Stimulated activated CD4-positive, alpha-beta T cell treated with anti-CD3 and anti-CD28 coated beads, Interleukin-12 subunit alpha, Interleukin-12 subunit beta, amount 100 ng/mL, for 48 hours (primary cell): ENCODE measurements at regions not wholly inside any gene's neighbourhood (a gene's known extent, or its start where the extent isn't known, plus 50 kb on each side); places are given as distances from the start of the nearest gene placed in this dataset.

Experiments used
- DNase-seq, 3 donors: peaks; one replicate each; pipeline ENCODE4 v3.0.0-alpha.2; 2020; ENCODE audit warnings: low read depth in 2 of 3, low spot score in 1 of 3

DNA sequence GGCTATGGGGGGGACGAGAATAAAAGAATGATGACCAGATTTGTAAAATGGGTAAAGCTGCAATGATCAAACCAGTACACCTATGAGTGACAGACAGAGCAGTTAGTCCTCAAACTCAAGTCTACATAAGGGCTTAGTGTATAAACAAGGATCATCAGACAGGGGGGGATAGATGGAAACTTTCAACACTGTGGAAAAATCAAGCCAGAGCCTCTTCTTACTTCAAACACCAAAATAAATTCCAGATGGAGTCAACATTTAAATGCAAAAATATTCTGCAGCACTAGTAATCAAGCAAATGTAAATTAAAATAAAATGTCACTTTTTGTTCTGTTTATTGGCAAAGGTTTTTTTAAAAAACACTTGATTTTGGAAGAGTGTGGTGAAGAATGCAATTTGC is 205.9 kb upstream of the RGMA start:
- no peak for DNase-seq

GRCh38 chr15:93294066-93294465 is 205.1 kb upstream of the RGMA start:
- no peak for DNase-seq

DNA sequence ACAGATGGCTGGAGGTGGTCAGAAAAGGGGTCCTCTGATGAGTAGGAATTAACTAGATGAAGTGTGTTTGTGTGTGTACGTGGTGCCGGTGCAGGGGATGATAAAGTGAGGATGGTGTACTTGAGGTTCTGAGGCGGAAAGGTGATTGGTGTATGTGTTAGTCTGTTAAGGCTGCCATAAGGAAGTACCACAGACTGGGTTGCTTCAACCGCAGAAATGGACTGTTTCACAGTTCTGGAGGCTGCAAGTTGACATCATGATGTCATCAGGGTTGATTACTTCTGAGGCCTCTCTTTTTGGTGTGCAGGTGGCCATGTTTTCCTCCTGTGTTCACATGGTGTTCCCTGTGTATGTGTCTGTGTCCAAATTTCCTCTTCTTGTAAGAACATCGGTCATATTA is 202.4 kb upstream of the RGMA start:
- no peak for DNase-seq

- no peak for DNase-seq
These were observed 201.6 kb upstream of the RGMA start for GRCh38 chr15:93290618-93290946.

GRCh38 chr15:93289941-93290617 is 201.1 kb upstream of the RGMA start:
- DNase-seq, result no peak

GRCh38 chr15:93288728-93289294 is 199.8 kb upstream of the RGMA start:
- DNase-seq, result no peak

DNA sequence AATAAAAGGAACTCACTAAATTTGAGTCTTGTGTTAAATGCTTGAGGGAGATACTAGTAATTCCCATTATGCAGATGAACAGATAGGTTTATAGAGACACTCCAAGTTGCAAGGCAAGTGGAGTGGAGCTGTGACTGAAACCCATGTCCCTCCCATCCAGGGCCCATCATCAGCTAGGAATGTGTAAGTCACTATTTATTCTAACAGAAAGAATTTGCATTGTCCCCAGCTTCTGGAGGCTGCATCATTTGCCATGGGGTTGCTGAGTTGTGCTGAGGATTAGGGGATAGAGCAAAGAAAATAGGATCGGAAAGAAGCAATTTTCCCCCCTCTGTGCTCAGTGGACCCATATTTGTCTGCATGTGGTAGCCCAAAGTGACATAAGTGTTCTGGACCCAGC is 197.4 kb upstream of the RGMA start:
- no peak for DNase-seq

GRCh38 chr15:93283854-93284253 is 194.8 kb upstream of the RGMA start:
- DNase-seq, result no peak

GRCh38 chr15:93282808-93283207 is 193.8 kb upstream of the RGMA start:
- no peak for DNase-seq

GRCh38 chr15:93278783-93279182 is 189.8 kb upstream of the RGMA start:
- DNase-seq, result no peak

DNA sequence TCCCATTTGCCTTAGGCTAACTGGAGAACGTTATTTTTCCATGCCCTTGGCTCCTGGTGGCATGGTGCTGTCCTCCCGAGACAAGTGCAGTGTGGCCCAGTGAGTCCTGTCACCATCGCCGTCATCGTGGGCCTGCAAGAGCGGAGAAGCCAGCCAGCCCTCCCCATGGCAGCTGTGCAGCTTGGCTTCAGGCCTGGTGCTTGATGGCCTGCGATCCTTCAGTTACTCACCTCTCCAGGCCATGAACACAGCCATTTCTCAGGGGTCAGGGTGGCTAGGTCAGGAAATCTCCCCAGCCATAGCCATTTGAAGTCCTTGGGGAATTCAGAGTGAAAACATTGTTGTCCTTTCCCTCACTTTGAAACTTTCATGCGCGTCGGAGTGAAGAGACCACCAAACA is 189.0 kb upstream of the RGMA start:
- no peak for DNase-seq

GRCh38 chr15:93274257-93274656 is 185.2 kb upstream of the RGMA start:
- DNase-seq, result no peak

- no peak for DNase-seq
These were observed 182.9 kb upstream of the RGMA start for GRCh38 chr15:93271871-93272270.

DNA sequence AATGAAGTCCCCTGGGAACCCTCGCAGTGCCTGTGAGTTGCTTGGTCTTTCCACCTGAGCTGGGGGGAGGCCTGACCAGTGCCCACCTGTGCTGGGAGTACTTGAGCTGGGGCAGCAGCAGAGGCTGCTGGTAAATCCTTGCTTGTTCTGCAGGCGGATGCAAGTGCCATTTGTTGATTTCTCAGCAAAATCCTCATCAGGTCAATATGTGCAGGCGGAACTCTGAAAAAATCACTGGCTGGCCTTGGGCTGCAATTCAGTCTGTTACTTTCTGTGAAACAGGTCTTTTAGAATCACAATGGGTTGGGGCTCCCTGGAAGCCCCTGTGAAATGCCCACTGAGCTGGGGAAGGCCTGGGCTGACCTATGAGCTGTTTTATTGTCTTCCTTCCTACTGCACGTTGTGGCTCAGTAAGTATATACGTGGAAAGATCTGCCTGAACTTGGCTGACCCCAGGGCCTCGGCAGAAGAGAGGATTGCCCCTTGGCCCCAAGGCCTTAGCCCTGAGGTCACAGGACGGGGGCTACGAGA is 182.0 kb upstream of the RGMA start:
- DNase-seq, result no peak

DNA sequence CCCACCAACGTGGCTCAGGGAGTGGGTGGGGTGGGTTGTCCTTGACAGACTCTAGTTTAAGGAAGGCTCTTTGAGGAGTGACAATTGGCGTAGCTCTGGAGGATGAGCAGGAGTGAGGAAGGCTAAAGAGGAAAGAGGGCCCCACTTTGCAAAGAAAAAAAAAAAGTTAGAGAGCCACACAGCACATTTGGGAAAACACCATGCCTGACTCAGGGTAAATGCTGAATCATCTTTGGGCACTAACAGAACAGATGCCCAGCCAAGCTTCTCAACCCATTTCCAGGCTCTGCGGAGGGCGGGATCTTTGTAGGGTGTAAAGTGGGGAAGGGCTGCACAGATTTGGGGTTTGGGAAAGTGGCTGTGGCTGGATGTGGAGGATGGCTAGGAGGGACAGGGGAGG is 179.1 kb upstream of the RGMA start:
- DNase-seq, result no peak

GRCh38 chr15:93266291-93266690 is 177.3 kb upstream of the RGMA start:
- DNase-seq, result no peak

GRCh38 chr15:93265111-93265556 is 176.1 kb upstream of the RGMA start:
- DNase-seq, result no peak

GRCh38 chr15:93261845-93262244 is 172.8 kb upstream of the RGMA start:
- no peak for DNase-seq

DNA sequence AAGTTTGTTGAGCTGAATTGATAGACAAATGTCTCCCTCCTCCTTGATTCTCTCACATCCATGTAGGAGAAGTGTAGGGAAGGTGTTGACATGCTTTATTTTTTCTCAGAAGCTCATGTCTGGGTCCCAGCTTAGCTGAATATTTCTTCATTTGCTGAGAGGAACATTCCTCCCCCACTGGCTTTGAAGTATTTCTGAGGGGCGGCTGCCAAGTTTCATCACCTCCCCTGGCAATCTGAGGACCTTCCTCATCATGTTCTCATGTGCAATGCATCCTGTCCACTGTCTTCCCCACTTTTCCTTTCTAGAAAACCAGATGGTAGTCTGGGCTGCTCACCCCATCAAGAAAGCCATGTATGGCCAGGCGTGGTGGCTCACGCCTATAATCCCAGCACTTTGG is 168.9 kb upstream of the RGMA start:
- no peak for DNase-seq

- DNase-seq, result no peak
These were observed 164.7 kb upstream of the RGMA start for GRCh38 chr15:93253681-93254080.

- DNase-seq, result no peak
These were observed 163.8 kb upstream of the RGMA start for GRCh38 chr15:93252780-93253179.

GRCh38 chr15:93250950-93251349 is 161.9 kb upstream of the RGMA start:
- no peak for DNase-seq

GRCh38 chr15:93250209-93250608 is 161.2 kb upstream of the RGMA start:
- DNase-seq, result no peak
